ENCODE measurements at regions not wholly inside any gene's neighbourhood (a gene's known extent, or its start where the extent isn't known, plus 50 kb on each side); places are given as distances from the start of the nearest gene placed in this dataset.
"Not testable (repeated sequence)": the region's sequence is repeated elsewhere in the genome, so short reads cannot be mapped to it uniquely, and the experiment has no call there.

GRCh38 chr6:168934660-168935627 lies 318.7 kb downstream of the THBS2 start:
- Histone ChIP-seq H3K4me1 (replicated peaks in 1 of 2) (peaks cover 0 to 4% of the 10 kb centered on the region in 2 donors), H3K4me3 (no peak overlapping the region), H3K27ac (no peak overlapping the region)
- 0 to 100% (median 86%) methylated on average over 1 to 22 of the region's 25 CpGs for WGBS, 10 experiments
- ATAC-seq (replicated peaks in 6 of 8), result no peak
- in situ Hi-C loops (cut with MboI; ENCODE audit: low pct_unique_long_range_greater_than_20kb in 2 of 9, low sequenced_read_pairs in 9 of 9, unreplicated experiment in 9 of 9), result no loop called here

- ATAC-seq (replicated peaks in 6 of 8); H3K4me3 ChIP-seq; H3K4me1 ChIP-seq (replicated peaks in 1 of 2); in situ Hi-C loops (cut with MboI; ENCODE audit: low pct_unique_long_range_greater_than_20kb in 2 of 9, low sequenced_read_pairs in 9 of 9, unreplicated experiment in 9 of 9); H3K27ac ChIP-seq: not testable (repeated sequence)
- 50 to 90% (median 80%) methylated on average over 1 to 11 of the region's 16 CpGs; no CpG with 5 or more reads in 3 of the 10 experiments for WGBS, 10 experiments
Observed at GRCh38 chr6:168932171-168932570, 321.5 kb downstream of the THBS2 start.

- 54 to 79% (median 62%) methylated on average over 2 to 10 of the region's 17 CpGs; no CpG with 5 or more reads in 5 of the 10 experiments for WGBS, 10 experiments
- in situ Hi-C loops (cut with MboI; ENCODE audit: low pct_unique_long_range_greater_than_20kb in 2 of 9, low sequenced_read_pairs in 9 of 9, unreplicated experiment in 9 of 9), result not testable (repeated sequence)
Observed at GRCh38 chr6:168931072-168931471, 322.6 kb downstream of the THBS2 start.

DNA sequence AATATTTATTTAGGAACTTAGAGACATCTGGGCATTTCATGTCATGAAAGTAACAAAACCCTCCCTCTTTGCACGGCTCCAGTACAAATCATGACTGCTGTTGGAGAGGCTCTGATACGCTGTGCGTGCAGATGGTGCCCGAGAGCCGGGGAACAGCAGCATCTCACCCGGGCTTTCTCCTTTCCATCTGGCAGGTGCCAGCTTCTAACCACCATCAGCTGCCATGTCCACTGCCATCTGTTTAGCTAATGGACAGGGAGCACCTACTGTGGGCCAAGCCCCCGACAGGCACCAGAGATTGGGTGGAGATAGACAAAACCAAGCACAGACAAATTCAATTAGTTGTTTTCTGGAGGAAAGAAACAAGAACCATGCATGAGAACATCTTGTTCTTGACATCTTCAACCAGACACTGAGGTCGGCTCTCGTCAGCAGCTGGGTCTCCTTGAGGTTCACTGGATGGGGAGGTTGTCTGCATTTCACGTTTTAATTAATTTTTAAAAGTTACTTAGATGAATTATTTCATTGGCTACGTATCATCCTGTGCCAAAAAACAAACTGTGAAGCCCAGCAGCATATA lies 323.7 kb downstream of the THBS2 start:
- Histone ChIP-seq H3K4me3 (no peak overlapping the region), H3K27ac (no peak overlapping the region), H3K4me1 (replicated peaks in 1 of 2) (no peaks in the 10 kb centered on the region)
- no peak for ATAC-seq (replicated peaks in 6 of 8)
- WGBS, 10 experiments, result 0 to 100% (median 72%) methylated on average over 1 to 11 of the region's 11 CpGs
- in situ Hi-C loops (cut with MboI; ENCODE audit: low pct_unique_long_range_greater_than_20kb in 2 of 9, low sequenced_read_pairs in 9 of 9, unreplicated experiment in 9 of 9), result no loop called here

More at GRCh38 chr6:168931072-168931471, 322.6 kb downstream of the THBS2 start:
- ATAC-seq (replicated peaks in 6 of 8); H3K4me3 ChIP-seq; H3K27ac ChIP-seq; H3K4me1 ChIP-seq (replicated peaks in 1 of 2): not testable (repeated sequence)

DNA sequence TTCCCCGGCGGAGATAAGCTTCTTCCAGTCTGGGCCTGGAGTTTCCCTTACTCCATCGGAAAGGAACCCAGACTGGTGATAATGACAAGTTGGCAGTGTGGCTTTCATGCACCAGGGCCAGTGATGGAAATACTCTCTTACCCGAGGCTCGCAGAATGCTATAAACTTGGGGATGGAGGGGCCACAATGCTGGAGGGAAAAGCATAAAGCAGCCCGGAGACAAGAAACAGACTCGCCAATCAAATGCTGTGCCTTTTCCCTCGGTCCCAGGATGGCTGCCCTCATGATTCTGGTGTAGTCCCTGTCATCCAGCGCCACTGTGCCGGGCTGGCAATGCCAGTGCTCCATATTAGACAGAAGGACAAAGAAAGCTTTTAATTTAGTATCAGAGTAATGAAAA lies 325.6 kb downstream of the THBS2 start:
- H3K4me1 ChIP-seq (replicated peaks in 1 of 2), result no peaks in the 10 kb centered on the region
- H3K4me3 ChIP-seq, result no peak overlapping the region
- ATAC-seq (replicated peaks in 6 of 8), result no peak
- WGBS, 10 experiments, result 43 to 100% (median 85%) methylated on average over 1 to 8 of the region's 10 CpGs; no CpG with 5 or more reads in 2 of the 10 experiments
- in situ Hi-C loops (cut with MboI; ENCODE audit: low pct_unique_long_range_greater_than_20kb in 2 of 9, low sequenced_read_pairs in 9 of 9, unreplicated experiment in 9 of 9), result no loop called here
- no peak overlapping the region for H3K27ac ChIP-seq

DNA sequence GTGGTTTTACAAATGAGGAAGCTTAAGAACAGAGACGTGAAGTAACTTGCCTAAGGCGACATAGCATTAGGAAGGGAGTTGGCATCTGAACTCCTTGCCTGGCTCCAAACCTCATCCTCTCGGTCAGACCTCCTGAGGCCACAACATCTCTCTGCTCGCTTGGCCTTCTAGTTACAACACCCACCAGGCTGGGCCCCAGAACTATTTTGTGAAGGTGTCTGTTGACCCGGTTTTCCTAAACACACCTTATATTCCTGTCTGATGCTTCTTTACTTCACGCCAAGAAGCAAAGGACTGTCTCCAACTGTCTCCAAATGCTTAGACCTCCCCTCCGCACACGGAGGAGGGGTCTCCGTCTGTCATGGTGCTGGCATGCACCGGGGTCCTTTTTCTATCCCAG lies 326.6 kb downstream of the THBS2 start:
- Histone ChIP-seq H3K4me1 (replicated peaks in 1 of 2) (no peaks in the 10 kb centered on the region), H3K4me3 (no peak overlapping the region), H3K27ac (no peak overlapping the region)
- ATAC-seq (replicated peaks in 6 of 8), result no peak
- 71 to 98% (median 87%) methylated on average over 1 to 9 of the region's 10 CpGs; no CpG with 5 or more reads in 2 of the 10 experiments for WGBS, 10 experiments
- in situ Hi-C loops (cut with MboI; ENCODE audit: low pct_unique_long_range_greater_than_20kb in 2 of 9, low sequenced_read_pairs in 9 of 9, unreplicated experiment in 9 of 9), result no loop called here

GRCh38 chr6:168926306-168926705 lies 327.3 kb downstream of the THBS2 start:
- in situ Hi-C loops (cut with MboI; ENCODE audit: low pct_unique_long_range_greater_than_20kb in 2 of 9, low sequenced_read_pairs in 9 of 9, unreplicated experiment in 9 of 9), result no loop called here
- no peak overlapping the region for H3K4me3 ChIP-seq
- WGBS, 10 experiments, result 30 to 100% (median 91%) methylated on average over 1 to 9 of the region's 15 CpGs; no CpG with 5 or more reads in 1 of the 10 experiments
- H3K27ac ChIP-seq, result no peak overlapping the region
- no peaks in the 10 kb centered on the region for H3K4me1 ChIP-seq (replicated peaks in 1 of 2)
- ATAC-seq (replicated peaks in 6 of 8), result no peak

DNA sequence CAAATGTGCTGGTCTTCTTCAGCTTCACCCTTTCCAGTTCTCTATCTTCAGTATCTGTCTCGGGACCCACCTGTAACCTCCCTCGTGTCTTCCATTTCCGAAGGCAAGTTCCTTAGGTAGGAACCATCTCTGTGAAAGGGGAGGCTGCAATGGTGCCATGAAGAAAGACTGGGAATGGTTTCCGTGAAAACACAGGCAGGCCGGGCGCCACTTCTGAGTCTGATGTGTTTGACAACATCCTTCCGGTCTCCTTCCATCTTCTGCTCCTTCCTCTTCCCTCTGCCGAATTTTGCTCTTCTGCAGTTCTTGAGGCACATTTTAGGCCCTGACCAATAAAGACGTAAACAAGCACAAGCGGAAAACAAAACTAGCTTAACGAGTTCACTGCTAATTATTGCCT lies 328.0 kb downstream of the THBS2 start:
- ATAC-seq (replicated peaks in 6 of 8), result no peak
- in situ Hi-C loops (cut with MboI; ENCODE audit: low pct_unique_long_range_greater_than_20kb in 2 of 9, low sequenced_read_pairs in 9 of 9, unreplicated experiment in 9 of 9), result no loop called here
- Histone ChIP-seq H3K27ac (no peak overlapping the region), H3K4me3 (no peak overlapping the region), H3K4me1 (replicated peaks in 1 of 2) (no peaks in the 10 kb centered on the region)
- WGBS, 10 experiments, result 68 to 89% (median 77%) methylated on average over 3 to 11 of the region's 11 CpGs; no CpG with 5 or more reads in 2 of the 10 experiments

GRCh38 chr6:168923171-168923570 lies 330.5 kb downstream of the THBS2 start:
- H3K4me3 ChIP-seq, result no peak overlapping the region
- ATAC-seq (replicated peaks in 6 of 8), result no peak
- in situ Hi-C loops (cut with MboI; ENCODE audit: low pct_unique_long_range_greater_than_20kb in 2 of 9, low sequenced_read_pairs in 9 of 9, unreplicated experiment in 9 of 9), result no loop called here
- no peaks in the 10 kb centered on the region for H3K4me1 ChIP-seq (replicated peaks in 1 of 2)
- no peak overlapping the region for H3K27ac ChIP-seq
- WGBS, 10 experiments, result 61 to 100% (median 92%) methylated on average over 1 to 7 of the region's 7 CpGs; no CpG with 5 or more reads in 1 of the 10 experiments

GRCh38 chr6:168922436-168922835 lies 331.2 kb downstream of the THBS2 start:
- Histone ChIP-seq H3K4me3 (no peak overlapping the region), H3K4me1 (replicated peaks in 1 of 2) (no peaks in the 10 kb centered on the region), H3K27ac (no peak overlapping the region)
- ATAC-seq (replicated peaks in 6 of 8), result no peak
- in situ Hi-C loops (cut with MboI; ENCODE audit: low pct_unique_long_range_greater_than_20kb in 2 of 9, low sequenced_read_pairs in 9 of 9, unreplicated experiment in 9 of 9), result no loop called here
- WGBS, 10 experiments, result 72 to 100% (median 88%) methylated on average over 1 to 7 of the region's 7 CpGs; no CpG with 5 or more reads in 3 of the 10 experiments

GRCh38 chr6:168920289-168920688 lies 333.4 kb downstream of the THBS2 start:
- WGBS, 10 experiments, result 20 to 94% (median 74%) methylated on average over 1 to 8 of the region's 8 CpGs

DNA sequence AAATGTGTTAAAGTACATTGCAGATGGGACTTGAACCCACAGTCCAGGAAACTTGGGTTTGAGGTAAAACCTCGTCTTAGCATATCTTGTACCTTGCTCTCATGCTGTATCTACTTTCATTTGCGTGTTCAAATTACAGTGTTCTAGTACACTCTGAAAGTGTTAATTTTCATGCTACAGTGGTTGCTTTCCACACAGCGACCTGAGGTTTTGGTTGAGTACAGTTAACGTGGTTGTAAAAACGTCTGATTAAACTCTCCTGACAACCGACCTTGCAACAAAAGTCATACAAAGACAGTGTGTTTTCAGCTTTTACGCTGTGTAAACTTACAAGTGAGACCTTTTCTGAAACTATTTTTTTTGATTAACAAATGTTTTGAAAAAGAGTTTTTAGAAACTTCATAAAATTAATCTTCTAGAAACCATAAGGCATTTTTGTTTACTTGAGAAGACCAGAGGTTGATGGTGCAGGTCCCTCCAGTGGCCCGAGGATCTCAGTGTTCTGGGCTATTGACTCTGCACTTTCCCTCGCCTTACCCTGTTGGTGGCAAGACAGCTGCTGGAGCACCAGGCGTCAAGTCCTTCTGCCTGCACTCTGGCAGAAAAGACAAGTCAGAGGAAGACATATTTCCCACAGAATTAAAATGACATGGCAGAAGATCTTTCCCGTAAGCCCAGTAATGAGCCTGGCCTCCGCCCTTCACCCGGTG lies 334.0 kb downstream of the THBS2 start:
- 37 to 100% (median 73%) methylated on average over 3 to 12 of the region's 13 CpGs for WGBS, 10 experiments
- in situ Hi-C loops (cut with MboI; ENCODE audit: low pct_unique_long_range_greater_than_20kb in 2 of 9, low sequenced_read_pairs in 9 of 9, unreplicated experiment in 9 of 9), result no loop called here
- Histone ChIP-seq H3K4me3 (no peak overlapping the region), H3K27ac (no peak overlapping the region), H3K4me1 (replicated peaks in 1 of 2) (no peaks in the 10 kb centered on the region)
- no peak for ATAC-seq (replicated peaks in 6 of 8)

More at GRCh38 chr6:168920289-168920688, 333.4 kb downstream of the THBS2 start:
- no peak for ATAC-seq (replicated peaks in 6 of 8)
- in situ Hi-C loops (cut with MboI; ENCODE audit: low pct_unique_long_range_greater_than_20kb in 2 of 9, low sequenced_read_pairs in 9 of 9, unreplicated experiment in 9 of 9), result no loop called here
- Histone ChIP-seq H3K4me3 (no peak overlapping the region), H3K4me1 (replicated peaks in 1 of 2) (no peaks in the 10 kb centered on the region), H3K27ac (no peak overlapping the region)

Data from motor neuron (in vitro differentiated cells).